C4-2B (cell line): ENCODE measurements at regions not wholly inside any gene's neighbourhood (a gene's known extent, or its start where the extent isn't known, plus 50 kb on each side); places are given as distances from the start of the nearest gene placed in this dataset.

ENCODE experiments used
- H3K27ac ChIP-seq: fragments of 450-650 bp; 2 replicates; pipeline ENCODE4 v1.5.1; 2017
- CTCF ChIP-seq: fragments of 450-650 bp; conservative IDR thresholded peaks from 2 replicates; pipeline ENCODE4 v1.5.1; 2017; ENCODE audit warnings: mild to moderate bottlenecking
- ZFX ChIP-seq: fragments of 450-650 bp; IDR thresholded peaks from 2 replicates; pipeline ENCODE4 v1.6.1; 2017

- no peak for TF ChIP-seq CTCF
- TF ChIP-seq ZFX = no peak
- no peak overlapping the region for H3K27ac ChIP-seq
These were observed 436.6 kb downstream of the C4orf33 start for GRCh38 chr4:129532573-129532972.

- no peak overlapping the region for H3K27ac ChIP-seq
These were observed 447.3 kb downstream of the C4orf33 start for GRCh38 chr4:129543299-129543698.

GRCh38 chr4:129545599-129546278 lies 449.8 kb downstream of the C4orf33 start:
- TF ChIP-seq ZFX = no peak
- no peak for TF ChIP-seq CTCF
- no peak overlapping the region for H3K27ac ChIP-seq

More at GRCh38 chr4:129543299-129543698, 447.3 kb downstream of the C4orf33 start:
- no peak for TF ChIP-seq CTCF
- no peak for TF ChIP-seq ZFX

GRCh38 chr4:129546531-129546930 lies 450.6 kb downstream of the C4orf33 start:
- no peak overlapping the region for H3K27ac ChIP-seq
- TF ChIP-seq ZFX = no peak
- TF ChIP-seq CTCF = no peak

- TF ChIP-seq ZFX = no peak
- no peak for TF ChIP-seq CTCF
- H3K27ac ChIP-seq = no peak overlapping the region
These were observed 454.4 kb downstream of the C4orf33 start for GRCh38 chr4:129550281-129550785.

- no peak for TF ChIP-seq CTCF
- no peak for TF ChIP-seq ZFX
These were observed 465.3 kb downstream of the C4orf33 start for GRCh38 chr4:129561280-129561679.

GRCh38 chr4:129561886-129562671 lies 466.1 kb downstream of the C4orf33 start:
- no peak overlapping the region for H3K27ac ChIP-seq
- no peak for TF ChIP-seq CTCF
- TF ChIP-seq ZFX = no peak

More at GRCh38 chr4:129561280-129561679, 465.3 kb downstream of the C4orf33 start:
- no peak overlapping the region for H3K27ac ChIP-seq
